Gastroesophageal sphincter (tissue), 3 donors: ENCODE measurements at regions not wholly inside any gene's neighbourhood (a gene's known extent, or its start where the extent isn't known, plus 50 kb on each side); places are given as distances from the start of the nearest gene placed in this dataset.

Source experiments
- POLR2A ChIP-seq, 2 donors: fragments of 450-650 bp; IDR thresholded peaks; one replicate each; pipeline ENCODE4 v1.6.1; 2017; ENCODE audit warnings: antibody characterized with exemption in 2 of 2, mild to moderate bottlenecking in 2 of 2, moderate library complexity in 1 of 2
- TF ChIP-seq, protein P1 (sequence below), 4 experiments: fragments of 200-600 bp in 2 of 4; fragments of 450-650 bp in 2 of 4; sonication (generic) in 1 of 4; IDR thresholded peaks; one replicate each; pipeline ENCODE4 v1.5.1; 2017 to 2019; ENCODE audit warnings: antibody characterized with exemption in 4 of 4, mild to moderate bottlenecking in 2 of 4, moderate library complexity in 2 of 4

DNA sequence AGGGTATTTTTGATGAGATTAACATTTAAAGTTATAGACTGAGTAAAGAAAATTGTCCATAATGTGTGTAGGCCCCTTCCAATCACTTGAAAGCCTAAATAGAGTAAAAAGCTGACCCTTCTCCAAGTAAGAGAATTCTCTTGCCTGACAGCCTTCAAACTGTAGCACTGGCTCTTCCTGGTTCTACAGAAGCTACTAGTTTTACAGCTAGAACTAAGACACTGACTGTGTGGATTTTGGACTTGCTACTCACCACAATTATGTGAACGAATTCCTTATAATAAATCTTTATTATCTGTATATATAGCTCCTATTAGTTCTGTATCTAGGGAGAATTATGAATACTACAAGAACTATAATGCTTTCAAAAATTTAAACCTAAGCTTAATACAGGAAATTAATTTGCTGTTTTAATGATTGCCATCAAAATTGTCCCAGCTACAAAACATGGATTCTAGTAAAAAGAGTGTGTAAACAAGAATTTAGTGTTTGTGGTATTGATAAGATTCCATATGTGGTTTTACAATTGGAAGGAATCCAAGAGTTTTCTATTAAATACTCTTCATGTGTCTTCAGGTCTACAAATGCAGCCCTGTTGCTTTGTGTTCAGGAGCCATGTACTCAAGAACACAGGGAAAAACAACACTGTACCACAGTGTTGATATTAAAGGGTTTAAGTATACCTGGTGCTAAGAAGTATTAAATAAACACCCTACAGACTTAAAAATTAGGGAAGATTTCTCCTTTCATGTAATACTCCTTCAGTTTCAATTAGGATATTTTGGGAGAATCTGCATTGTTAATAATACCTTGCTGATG, 366.5 kb downstream of the CXXC4 start:
- TF ChIP-seq, protein P1, sequence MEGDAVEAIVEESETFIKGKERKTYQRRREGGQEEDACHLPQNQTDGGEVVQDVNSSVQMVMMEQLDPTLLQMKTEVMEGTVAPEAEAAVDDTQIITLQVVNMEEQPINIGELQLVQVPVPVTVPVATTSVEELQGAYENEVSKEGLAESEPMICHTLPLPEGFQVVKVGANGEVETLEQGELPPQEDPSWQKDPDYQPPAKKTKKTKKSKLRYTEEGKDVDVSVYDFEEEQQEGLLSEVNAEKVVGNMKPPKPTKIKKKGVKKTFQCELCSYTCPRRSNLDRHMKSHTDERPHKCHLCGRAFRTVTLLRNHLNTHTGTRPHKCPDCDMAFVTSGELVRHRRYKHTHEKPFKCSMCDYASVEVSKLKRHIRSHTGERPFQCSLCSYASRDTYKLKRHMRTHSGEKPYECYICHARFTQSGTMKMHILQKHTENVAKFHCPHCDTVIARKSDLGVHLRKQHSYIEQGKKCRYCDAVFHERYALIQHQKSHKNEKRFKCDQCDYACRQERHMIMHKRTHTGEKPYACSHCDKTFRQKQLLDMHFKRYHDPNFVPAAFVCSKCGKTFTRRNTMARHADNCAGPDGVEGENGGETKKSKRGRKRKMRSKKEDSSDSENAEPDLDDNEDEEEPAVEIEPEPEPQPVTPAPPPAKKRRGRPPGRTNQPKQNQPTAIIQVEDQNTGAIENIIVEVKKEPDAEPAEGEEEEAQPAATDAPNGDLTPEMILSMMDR (IDR thresholded peaks at IDR 0.05) = no peak
- no peak for TF ChIP-seq POLR2A (IDR thresholded peaks at IDR 0.05)
